Neural cell (in vitro differentiated cells): ENCODE measurements at regions not wholly inside any gene's neighbourhood (a gene's known extent, or its start where the extent isn't known, plus 50 kb on each side); places are given as distances from the start of the nearest gene placed in this dataset.

Experiments used
- H2AFZ ChIP-seq: fragments of 200-600, 300-800 bp; sonication (generic), shearing (Covaris generic); 2 replicates; pipeline ENCODE4 v1.6.0; 2014; ENCODE audit warnings: low read depth, mild to moderate bottlenecking, antibody characterized with exemption, low read length, moderate library complexity
- H3F3A ChIP-seq: fragments of 200-600 bp; shearing (Covaris generic); 2 replicates; pipeline ENCODE4 v1.6.1; 2016; ENCODE audit warnings: mild to moderate bottlenecking, moderate library complexity, mixed read lengths, antibody characterized with exemption, low read length; ENCODE audit not compliant: insufficient read depth, poor library complexity, severe bottlenecking
- H3K27ac ChIP-seq: fragments of 200-600, 300-800 bp; sonication (generic), shearing (Covaris generic); 2 replicates; pipeline ENCODE4 v1.5.1; 2014; ENCODE audit warnings: mild to moderate bottlenecking, low read length, moderate library complexity
- H3K27me3 ChIP-seq: fragments of 300-800, 200-600 bp; sonication (generic), shearing (Covaris generic); 2 replicates; pipeline ENCODE4 v1.6.0; 2014; ENCODE audit warnings: mild to moderate bottlenecking, low read depth, low read length, moderate library complexity; ENCODE audit not compliant: insufficient read depth
- H3K36me3 ChIP-seq: fragments of 300-800, 200-600 bp; sonication (generic), shearing (Covaris generic); 2 replicates; pipeline ENCODE4 v1.5.1; 2014; ENCODE audit warnings: mild to moderate bottlenecking, antibody characterized with exemption, low read length, moderate library complexity; ENCODE audit not compliant: insufficient read depth
- H3K4me2 ChIP-seq: fragments of 300-800, 200-600 bp; sonication (generic), shearing (Covaris generic); 2 replicates; pipeline ENCODE4 v1.6.0; 2014; ENCODE audit warnings: mild to moderate bottlenecking, low read length
- H3K4me3 ChIP-seq: fragments of 300-800, 200-600 bp; sonication (generic), shearing (Covaris generic); 2 replicates; pipeline ENCODE4 v1.5.1; 2014; ENCODE audit warnings: mild to moderate bottlenecking, low read length, moderate library complexity
- H3K79me2 ChIP-seq: fragments of 200-600 bp; shearing (Covaris generic); replicated peaks from 2 replicates; pipeline ENCODE4 v1.6.0; 2014; ENCODE audit warnings: mild to moderate bottlenecking, low read length, moderate library complexity; ENCODE audit not compliant: insufficient read depth
- H3K9ac ChIP-seq: fragments of 300-800, 200-600 bp; sonication (generic), shearing (Covaris generic); 2 replicates; pipeline ENCODE4 v1.6.1; 2016; ENCODE audit warnings: mild to moderate bottlenecking, low read length, mixed read lengths
- H3K9me2 ChIP-seq: fragments of 200-600 bp; shearing (Covaris generic); 2 replicates; pipeline ENCODE4 v1.6.1; 2016; ENCODE audit warnings: mild to moderate bottlenecking, low read length, mixed read lengths; ENCODE audit not compliant: insufficient read depth
- H3K9me3 ChIP-seq: fragments of 200-600, 300-800 bp; sonication (generic), shearing (Covaris generic); 2 replicates; pipeline ENCODE4 v1.6.1; 2016; ENCODE audit warnings: mild to moderate bottlenecking, mixed run types, low read length, moderate library complexity, mixed read lengths
- H4K20me1 ChIP-seq: fragments of 200-600 bp; shearing (Covaris generic); 2 replicates; pipeline ENCODE4 v1.6.1; 2016; ENCODE audit warnings: mild to moderate bottlenecking, mixed run types; ENCODE audit not compliant: insufficient read depth
- CTCF ChIP-seq: fragments of 450-650 bp; IDR thresholded peaks from 2 replicates; pipeline ENCODE4 v1.5.1; 2014; ENCODE audit warnings: antibody characterized with exemption, mild to moderate bottlenecking, moderate library complexity; ENCODE audit not compliant: poor library complexity, severe bottlenecking
- EP300 ChIP-seq: fragments of 450-650 bp; conservative IDR thresholded peaks from 2 replicates; pipeline ENCODE4 v1.6.1; 2014; ENCODE audit warnings: antibody characterized with exemption, mild to moderate bottlenecking, moderate library complexity; ENCODE audit not compliant: poor library complexity, severe bottlenecking
- EZH2 ChIP-seq: fragments of 200-600, 300-800 bp; shearing (Covaris generic), sonication (generic); IDR thresholded peaks from 2 replicates; pipeline ENCODE4 v1.6.1; 2014; ENCODE audit warnings: antibody characterized with exemption, low read length, borderline replicate concordance, mild to moderate bottlenecking; ENCODE audit not compliant: insufficient read depth, poor library complexity, severe bottlenecking
- MXI1 ChIP-seq: fragments of 450-650 bp; conservative IDR thresholded peaks from 2 replicates; pipeline ENCODE4 v1.6.1; 2014; ENCODE audit warnings: antibody characterized with exemption, mild to moderate bottlenecking; ENCODE audit not compliant: poor library complexity, severe bottlenecking
- POLR2AphosphoS5 ChIP-seq: IDR thresholded peaks from 2 replicates; pipeline ENCODE4 v1.6.1; 2012
- RAD21 ChIP-seq: fragments of 450-650 bp; conservative IDR thresholded peaks from 2 replicates; pipeline ENCODE4 v1.6.1; 2014; ENCODE audit warnings: antibody characterized with exemption, mild to moderate bottlenecking, moderate library complexity
- REST ChIP-seq: IDR thresholded peaks from 2 replicates; pipeline ENCODE4 v1.6.1; 2012; ENCODE audit warnings: borderline replicate concordance
- SMC3 ChIP-seq: fragments of 450-650 bp; conservative IDR thresholded peaks from 2 replicates; pipeline ENCODE4 v1.6.1; 2014; ENCODE audit warnings: antibody characterized with exemption, mild to moderate bottlenecking, moderate library complexity; ENCODE audit not compliant: poor library complexity
- TAF1 ChIP-seq: IDR thresholded peaks from 2 replicates; pipeline ENCODE4 v1.6.1; 2012; ENCODE audit warnings: low read depth

- H3K9me2 ChIP-seq, result no peaks in the 10 kb centered on the region
- TF ChIP-seq MXI1 (no peak), RAD21 (no peak), CTCF (no peak), REST (no peak), EZH2 (no peak), POLR2AphosphoS5 (no peak), SMC3 (no peak), EP300 (no peak), TAF1 (no peak)
- H3K9me3 ChIP-seq, result no peaks in the 10 kb centered on the region
- no peak overlapping the region for H3K9ac ChIP-seq
- H2AFZ ChIP-seq, result no peak overlapping the region
- no peaks in the 10 kb centered on the region for H4K20me1 ChIP-seq
- no peak overlapping the region for H3K27ac ChIP-seq
- no peaks in the 10 kb centered on the region for H3K36me3 ChIP-seq
- no peaks in the 10 kb centered on the region for H3K79me2 ChIP-seq
- no peak overlapping the region for H3K4me2 ChIP-seq
- no peaks in the 10 kb centered on the region for H3F3A ChIP-seq
- H3K27me3 ChIP-seq, result no peaks in the 10 kb centered on the region
- no peak overlapping the region for H3K4me3 ChIP-seq
Observed at GRCh38 chr1:82589588-82589987, 788.9 kb downstream of the ADGRL2 start.

- no peaks in the 10 kb centered on the region for H3F3A ChIP-seq
- H3K27me3 ChIP-seq, result no peaks in the 10 kb centered on the region
- no peaks in the 10 kb centered on the region for H3K36me3 ChIP-seq
- no peak overlapping the region for H3K4me2 ChIP-seq
- no peak overlapping the region for H2AFZ ChIP-seq
- no peak overlapping the region for H3K27ac ChIP-seq
- H4K20me1 ChIP-seq, result no peaks in the 10 kb centered on the region
- no peak overlapping the region for H3K9ac ChIP-seq
- no peaks in the 10 kb centered on the region for H3K9me3 ChIP-seq
- TF ChIP-seq TAF1, result no peak
- no peak for TF ChIP-seq MXI1
- TF ChIP-seq SMC3, result no peak
- TF ChIP-seq EZH2, result no peak
- TF ChIP-seq CTCF, result no peak
- TF ChIP-seq POLR2AphosphoS5, result no peak
- no peak for TF ChIP-seq EP300
- no peak for TF ChIP-seq RAD21
- TF ChIP-seq REST, result no peak
- H3K79me2 ChIP-seq, result no peaks in the 10 kb centered on the region
- no peaks in the 10 kb centered on the region for H3K9me2 ChIP-seq
- no peak overlapping the region for H3K4me3 ChIP-seq
Observed at GRCh38 chr1:82587371-82587770, 786.6 kb downstream of the ADGRL2 start.
